ENCODE measurements at regions not wholly inside any gene's neighbourhood (a gene's known extent, or its start where the extent isn't known, plus 50 kb on each side); places are given as distances from the start of the nearest gene placed in this dataset.
"Not testable (repeated sequence)": the region's sequence is repeated elsewhere in the genome, so short reads cannot be mapped to it uniquely, and the experiment has no call there.

- DNase-seq (ENCODE audit: low read depth in 2 of 2): not testable (repeated sequence)
These were observed 223.1 kb upstream of the NBPF12 start for GRCh38 chr1:146715054-146715453.

GRCh38 chr1:146710838-146711521, 227.1 kb upstream of the NBPF12 start:
- DNase-seq (ENCODE audit: low read depth in 2 of 2): not testable (repeated sequence)

GRCh38 chr1:146709302-146709701, 228.8 kb upstream of the NBPF12 start:
- not testable (repeated sequence) for DNase-seq (ENCODE audit: low read depth in 2 of 2)

- DNase-seq (ENCODE audit: low read depth in 2 of 2): not testable (repeated sequence)
These were observed 233.9 kb upstream of the NBPF12 start for GRCh38 chr1:146704162-146704724.

- not testable (repeated sequence) for DNase-seq (ENCODE audit: low read depth in 2 of 2)
These were observed 236.8 kb upstream of the NBPF12 start for GRCh38 chr1:146701320-146701719.

- not testable (repeated sequence) for DNase-seq (ENCODE audit: low read depth in 2 of 2)
These were observed 242.7 kb upstream of the NBPF12 start for GRCh38 chr1:146695388-146695787.

- not testable (repeated sequence) for DNase-seq (ENCODE audit: low read depth in 2 of 2)
These were observed 246.3 kb upstream of the NBPF12 start for GRCh38 chr1:146691798-146692197.

- DNase-seq (ENCODE audit: low read depth in 2 of 2): not testable (repeated sequence)
These were observed 249.2 kb upstream of the NBPF12 start for GRCh38 chr1:146688893-146689292.

GRCh38 chr1:146686777-146687366, 251.3 kb upstream of the NBPF12 start:
- not testable (repeated sequence) for DNase-seq (ENCODE audit: low read depth in 2 of 2)

GRCh38 chr1:146683126-146683429, 255.0 kb upstream of the NBPF12 start:
- not testable (repeated sequence) for DNase-seq (ENCODE audit: low read depth in 2 of 2)

- not testable (repeated sequence) for DNase-seq (ENCODE audit: low read depth in 2 of 2)
These were observed 255.6 kb upstream of the NBPF12 start for GRCh38 chr1:146682227-146683125.

GRCh38 chr1:146673729-146674299, 264.3 kb upstream of the NBPF12 start:
- not testable (repeated sequence) for DNase-seq (ENCODE audit: low read depth in 2 of 2)

GRCh38 chr1:146672608-146673007, 265.5 kb upstream of the NBPF12 start:
- DNase-seq (ENCODE audit: low read depth in 2 of 2): not testable (repeated sequence)

- DNase-seq (ENCODE audit: low read depth in 2 of 2): not testable (repeated sequence)
These were observed 266.5 kb upstream of the NBPF12 start for GRCh38 chr1:146671588-146671987.

- DNase-seq (ENCODE audit: low read depth in 2 of 2): not testable (repeated sequence)
These were observed 267.1 kb upstream of the NBPF12 start for GRCh38 chr1:146670832-146671566.

- DNase-seq (ENCODE audit: low read depth in 2 of 2): not testable (repeated sequence)
These were observed 271.8 kb upstream of the NBPF12 start for GRCh38 chr1:146666275-146666674.

GRCh38 chr1:146660242-146660641, 277.9 kb upstream of the NBPF12 start:
- DNase-seq (ENCODE audit: low read depth in 2 of 2): not testable (repeated sequence)

GRCh38 chr1:146656356-146657060, 281.6 kb upstream of the NBPF12 start:
- not testable (repeated sequence) for DNase-seq (ENCODE audit: low read depth in 2 of 2)

GRCh38 chr1:146654763-146655162, 283.4 kb upstream of the NBPF12 start:
- not testable (repeated sequence) for DNase-seq (ENCODE audit: low read depth in 2 of 2)

- not testable (repeated sequence) for DNase-seq (ENCODE audit: low read depth in 2 of 2)
These were observed 292.0 kb upstream of the NBPF12 start for GRCh38 chr1:146645978-146646604.

All from stimulated activated CD8-positive, alpha-beta memory T cell treated with anti-CD3 and anti-CD28 coated beads, Interleukin-15, amount 100 ng/mL, for 48 hours (primary cell).